NCI-H1092 treated with DMSO at 0.1 percent for 48 hours (cell line): ENCODE measurements at regions not wholly inside any gene's neighbourhood (a gene's known extent, or its start where the extent isn't known, plus 50 kb on each side); places are given as distances from the start of the nearest gene placed in this dataset.

ENCODE experiments used
- DNase-seq: peaks from one replicate; lab custom pipeline; 2025; lab: John Stamatoyannopoulos, UW

DNA sequence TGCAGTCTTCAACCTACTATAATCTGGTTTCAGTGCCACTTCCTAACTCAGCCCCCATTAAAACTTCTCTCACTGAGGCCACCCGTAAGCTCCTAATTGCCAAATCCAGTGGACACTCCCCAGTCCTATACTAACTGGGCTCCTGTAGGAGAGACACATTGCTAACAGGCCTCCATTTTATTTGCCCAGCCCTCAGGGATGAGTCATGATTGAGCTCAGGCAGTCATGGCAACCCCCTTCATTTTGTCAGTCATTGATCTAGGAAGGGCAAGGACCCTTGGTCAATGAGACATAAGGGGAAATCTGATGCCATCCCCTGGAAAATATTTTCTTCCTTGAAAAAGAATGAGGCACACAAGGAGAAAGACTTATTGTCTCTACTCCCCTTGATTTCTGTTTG is 70.1 kb upstream of the HIF1A start:
- DNase-seq: no peak

DNA sequence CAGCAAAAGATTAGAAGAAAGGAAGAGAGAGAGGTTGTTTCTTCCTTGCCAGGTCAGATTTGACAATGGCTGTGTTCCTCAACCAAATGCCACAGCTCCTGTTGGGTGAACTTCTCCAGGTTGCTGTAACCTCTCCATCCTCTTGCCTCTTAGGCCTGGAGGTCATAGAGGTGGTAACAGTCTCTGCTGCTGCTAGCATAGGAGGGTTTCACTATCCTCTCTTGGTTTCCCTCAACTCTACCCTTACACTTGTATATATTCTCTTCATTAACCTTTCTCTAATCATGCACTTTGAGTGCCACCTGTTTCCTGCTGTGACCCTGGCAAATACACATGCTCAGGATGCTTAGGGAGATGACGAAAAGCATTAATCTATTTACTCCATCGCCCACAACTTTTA is 67.7 kb upstream of the HIF1A start:
- no peak for DNase-seq

DNA sequence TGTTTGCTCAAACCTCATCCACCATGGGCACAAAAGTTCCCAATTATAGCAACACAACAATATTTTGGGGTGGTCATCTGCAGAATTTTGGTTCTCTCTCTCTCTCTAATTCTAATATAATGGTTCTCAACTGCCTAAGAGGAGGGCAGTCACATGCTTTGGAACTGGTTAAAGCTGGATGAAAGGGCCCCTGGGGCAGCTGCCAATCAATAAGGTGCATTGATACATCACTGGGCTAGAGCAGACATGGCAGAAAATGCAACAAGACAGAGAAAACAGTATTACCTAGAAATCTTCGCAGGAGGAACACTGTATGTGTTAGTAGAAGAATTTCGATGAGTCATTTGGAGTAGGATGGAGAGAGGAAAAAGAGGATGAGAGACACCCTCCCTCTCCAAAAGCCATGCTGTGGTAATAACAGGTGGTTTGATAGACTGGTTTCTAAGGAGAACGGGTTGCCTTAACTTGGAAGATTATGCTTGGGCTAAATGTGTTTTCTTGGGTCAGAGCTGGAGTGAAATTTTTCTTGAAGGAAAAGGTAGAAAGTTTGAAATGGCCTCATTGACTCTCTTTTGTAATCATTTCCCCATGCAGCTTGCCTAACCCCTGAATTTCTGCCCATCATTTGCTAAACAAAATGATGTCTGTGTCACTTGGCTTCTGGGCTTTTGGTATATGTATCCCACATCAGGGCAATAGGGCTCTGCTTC is 67.1 kb upstream of the HIF1A start:
- DNase-seq: no peak

DNA sequence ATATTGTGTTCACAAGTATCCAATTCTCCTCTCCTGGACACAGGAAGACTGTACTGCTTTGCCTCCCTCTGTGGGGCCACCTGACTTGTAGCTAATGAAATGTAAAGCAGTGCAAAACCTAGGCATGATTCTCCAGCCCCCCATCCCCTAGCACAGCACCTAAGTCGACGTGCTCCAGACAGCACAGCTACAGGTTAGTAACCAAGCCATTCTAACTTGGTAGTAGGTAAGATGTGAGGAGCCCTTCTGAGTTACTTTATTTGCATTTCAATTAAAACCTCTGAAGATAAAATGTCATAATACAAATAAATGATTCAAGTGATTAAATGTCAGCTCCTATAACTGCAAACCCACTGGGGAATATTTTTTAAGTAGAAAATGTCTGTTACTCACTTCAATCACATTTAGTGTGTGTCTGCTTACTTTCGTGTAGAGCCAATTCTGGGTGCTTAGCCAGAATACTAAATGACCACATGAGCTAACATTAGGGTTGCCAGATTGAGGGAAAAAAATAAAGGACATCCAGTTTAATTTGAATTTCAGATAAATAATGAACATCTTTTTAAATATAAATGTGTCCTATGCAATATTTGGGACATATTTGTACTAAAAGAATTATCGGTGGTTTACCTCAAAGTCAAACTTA is 64.8 kb upstream of the HIF1A start:
- DNase-seq: peak; percentile 68

DNA sequence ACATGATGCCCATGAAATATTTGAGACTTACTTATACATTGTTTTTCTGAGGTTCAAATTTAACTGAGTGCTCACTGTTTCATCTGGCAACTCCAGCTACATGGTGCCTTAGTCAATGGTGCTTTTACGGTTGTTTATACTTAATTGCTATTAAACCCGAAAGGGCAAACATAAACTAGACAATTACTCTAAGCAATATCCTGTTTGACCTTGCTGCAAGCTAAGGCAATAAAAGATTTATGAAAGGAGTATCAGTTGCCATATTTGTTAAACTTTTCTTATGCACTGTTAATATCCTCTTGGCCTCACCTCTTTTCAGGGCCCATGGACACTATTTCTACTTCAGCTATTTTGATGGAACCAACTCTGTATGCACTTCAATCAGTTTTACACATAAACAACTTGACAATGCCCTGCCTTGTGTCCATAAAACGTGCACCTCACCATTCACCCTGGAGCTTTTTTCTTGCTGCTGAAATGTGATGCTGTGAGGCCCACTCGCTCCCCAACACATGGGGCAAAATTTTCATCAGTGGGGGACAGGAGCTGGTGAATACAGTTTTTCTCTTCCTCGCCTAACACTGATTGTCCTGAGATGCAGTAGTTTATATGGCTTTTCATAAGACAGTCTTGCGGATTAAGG is 64.1 kb upstream of the HIF1A start:
- DNase-seq: peak; percentile 68

DNA sequence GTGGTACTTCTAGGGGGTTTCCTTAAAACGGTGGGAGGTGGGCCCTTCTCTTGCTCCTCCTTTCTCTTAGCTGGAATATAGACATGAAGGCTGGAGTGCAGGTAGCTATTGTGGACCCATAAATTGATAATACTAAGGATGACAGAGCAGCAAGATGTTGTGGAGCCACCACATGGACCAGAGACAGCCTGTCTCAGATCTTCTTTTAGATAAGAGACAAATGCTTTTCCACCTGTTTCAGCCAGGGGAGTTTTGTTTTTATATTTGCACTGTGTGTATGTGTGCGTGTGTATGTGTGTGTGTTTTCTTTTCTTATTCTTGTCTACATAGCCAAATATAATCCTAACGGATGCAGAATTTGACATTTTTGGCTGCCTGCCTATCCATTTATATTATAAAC is 62.9 kb upstream of the HIF1A start:
- DNase-seq: no peak

DNA sequence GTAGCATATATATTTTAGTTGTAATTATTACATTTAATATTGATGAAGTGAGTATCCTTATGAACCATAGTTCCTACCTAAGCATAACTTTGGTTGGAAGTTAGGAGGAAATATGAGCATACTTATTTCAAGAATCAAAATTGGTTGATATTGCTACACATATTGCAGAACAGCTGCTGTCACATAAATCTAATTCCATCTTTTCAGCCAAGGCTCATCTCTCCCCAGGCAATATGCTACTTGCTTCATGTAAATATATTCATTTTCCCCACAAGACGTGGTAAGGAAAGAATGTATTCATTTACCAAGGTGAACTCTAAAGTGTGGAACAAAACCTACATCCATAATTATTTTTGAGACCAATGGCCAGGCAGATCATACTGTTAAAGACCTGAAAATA is 62.5 kb upstream of the HIF1A start:
- DNase-seq: no peak

DNA sequence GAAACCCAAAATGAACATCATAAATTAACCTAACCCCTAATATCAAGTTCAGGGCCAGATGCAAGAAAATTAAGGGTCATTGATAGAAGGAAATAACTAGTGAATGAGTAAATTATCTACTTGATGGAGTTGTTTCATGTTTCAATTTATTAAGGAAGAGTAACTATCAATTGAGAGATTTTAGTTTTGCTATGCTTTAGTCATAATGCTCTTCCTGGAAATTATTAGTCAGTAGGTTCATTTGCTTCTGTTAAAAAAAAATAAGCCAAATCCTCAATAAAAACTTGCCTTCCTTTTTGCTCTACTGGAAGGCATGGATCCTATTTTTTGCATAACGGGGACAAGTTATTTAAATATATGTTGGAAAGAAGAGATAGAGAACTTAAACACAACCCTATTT is 59.0 kb upstream of the HIF1A start:
- DNase-seq: no peak

DNA sequence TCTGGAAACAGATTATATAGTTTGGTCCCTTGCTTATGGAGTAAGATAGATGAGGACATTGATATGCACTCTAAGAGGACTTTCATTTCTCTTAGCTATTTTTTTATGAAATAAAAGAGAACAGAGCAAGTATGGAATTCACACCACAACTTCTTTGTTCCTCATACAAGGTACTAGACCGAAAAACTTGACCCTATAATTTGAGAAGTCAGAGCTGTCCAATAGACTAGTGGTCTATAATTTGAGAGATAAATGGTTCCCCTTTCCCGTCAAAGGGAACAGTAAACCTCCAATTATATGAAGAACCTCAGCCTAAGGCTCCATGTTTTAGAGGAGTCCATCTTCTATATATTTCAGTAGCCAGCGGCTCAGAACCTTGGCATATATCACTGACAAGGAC is 58.5 kb upstream of the HIF1A start:
- no peak for DNase-seq

DNA sequence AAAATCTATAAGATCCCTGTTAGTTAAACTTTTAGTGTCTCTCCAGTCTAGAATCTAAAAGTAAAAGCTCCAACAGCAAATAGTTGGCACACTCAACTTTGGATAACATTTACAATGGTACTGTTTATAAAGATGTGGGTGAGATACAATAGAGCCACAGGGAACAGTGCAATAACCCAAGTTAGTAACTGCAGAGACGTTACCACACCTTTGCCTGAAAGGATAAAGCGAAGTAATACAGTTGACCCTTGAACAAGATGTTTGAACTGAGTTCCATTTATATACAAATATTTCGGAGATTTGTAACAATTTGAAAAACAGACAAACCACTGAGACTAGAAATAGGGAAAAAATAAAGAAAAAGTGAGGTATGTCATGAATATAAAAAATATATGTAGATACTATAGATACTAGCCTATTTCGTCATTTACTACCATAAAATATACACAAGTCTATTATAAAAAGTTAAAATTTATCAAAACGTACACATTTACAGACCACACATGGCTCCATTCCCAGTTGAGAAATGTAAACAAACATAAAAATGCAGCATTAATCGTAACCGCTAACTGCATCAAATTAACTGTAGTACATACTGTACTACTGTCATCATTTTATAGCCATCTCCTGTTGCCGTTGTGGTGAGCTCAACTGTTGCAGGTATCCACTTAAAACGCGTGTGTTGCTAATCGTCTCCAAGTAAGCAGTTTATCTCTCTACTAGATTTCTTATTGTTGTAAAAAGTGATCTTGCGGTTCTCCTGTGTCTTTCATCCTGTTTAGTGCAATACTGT is 56.5 kb upstream of the HIF1A start:
- no peak for DNase-seq

DNA sequence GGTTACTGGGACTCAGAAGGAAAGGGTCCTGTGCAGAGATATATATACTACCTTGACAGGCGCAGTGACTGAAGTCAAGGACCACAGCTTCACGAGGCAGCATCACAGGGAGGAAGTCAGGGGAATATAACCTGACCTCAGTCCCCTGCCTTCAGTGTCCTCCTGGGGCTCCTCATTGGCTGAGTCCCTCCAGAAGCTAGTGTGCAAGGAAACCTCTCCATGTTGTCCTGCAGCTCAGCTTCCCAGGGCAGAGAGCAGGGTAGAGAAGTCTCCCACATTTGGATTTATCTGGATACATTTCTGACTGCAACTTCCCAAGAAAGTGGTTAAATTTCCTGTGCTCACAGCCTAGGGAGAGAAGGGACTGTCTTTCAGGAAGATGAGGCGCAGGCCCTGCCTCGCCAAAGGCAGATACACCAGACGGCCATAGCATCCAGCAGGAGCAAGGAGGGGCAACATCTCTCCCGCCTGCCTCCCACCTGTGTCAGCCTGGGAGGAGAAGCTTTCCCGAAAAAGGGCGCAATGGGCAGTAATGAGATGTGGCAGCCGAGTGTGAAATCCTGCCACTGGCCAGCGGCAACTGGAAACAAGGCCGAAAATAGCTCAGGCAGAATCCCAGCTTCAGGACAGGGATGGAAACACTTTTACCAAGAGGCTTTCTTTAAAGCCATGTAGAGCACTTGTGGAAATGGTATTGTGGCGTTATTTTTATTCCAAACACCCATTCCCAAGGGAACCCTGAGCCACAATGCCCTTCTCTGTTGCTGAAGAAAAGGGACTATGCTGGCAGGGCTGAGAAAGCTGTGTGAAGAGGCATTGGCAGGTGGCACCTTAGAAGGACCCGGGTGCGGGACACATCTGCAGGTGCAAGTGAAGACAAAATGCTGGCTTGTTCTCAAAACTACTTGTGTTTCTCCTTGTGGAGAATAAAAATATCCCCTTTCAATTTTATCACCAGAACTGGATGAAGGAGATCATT is 54.9 kb upstream of the HIF1A start:
- DNase-seq: peak; percentile 45

DNA sequence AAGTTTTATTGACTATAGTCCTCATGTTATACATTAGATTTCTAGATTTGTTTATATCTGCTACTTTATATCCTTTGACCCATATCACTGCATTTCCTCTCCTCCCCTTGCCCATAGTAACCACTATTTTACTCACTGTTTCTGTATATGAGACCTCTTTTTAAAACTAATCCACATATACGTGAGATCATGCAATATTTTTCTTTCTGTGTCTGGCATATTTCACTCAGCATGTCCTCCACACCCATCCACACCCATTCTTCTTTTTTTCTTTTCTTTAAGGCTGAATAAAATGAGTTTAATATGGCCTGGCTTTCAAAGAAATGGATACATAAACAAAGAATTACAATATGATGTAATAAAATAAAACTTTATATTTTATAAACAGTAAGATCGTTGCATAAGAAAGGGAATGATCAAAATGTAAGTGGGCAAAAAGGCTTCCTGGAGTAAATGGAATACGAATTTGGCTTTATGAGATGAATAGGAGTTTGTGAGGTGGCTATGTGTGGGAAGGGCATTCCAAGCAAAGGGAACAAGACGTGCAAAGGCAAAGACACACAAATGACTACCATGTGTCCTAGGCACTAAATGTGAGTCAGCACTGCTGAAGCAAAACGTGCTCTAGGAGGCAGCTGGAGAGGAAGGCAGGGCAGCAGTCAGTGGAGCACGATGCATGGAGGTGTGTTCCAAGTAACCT is 53.2 kb upstream of the HIF1A start:
- DNase-seq: no peak

DNA sequence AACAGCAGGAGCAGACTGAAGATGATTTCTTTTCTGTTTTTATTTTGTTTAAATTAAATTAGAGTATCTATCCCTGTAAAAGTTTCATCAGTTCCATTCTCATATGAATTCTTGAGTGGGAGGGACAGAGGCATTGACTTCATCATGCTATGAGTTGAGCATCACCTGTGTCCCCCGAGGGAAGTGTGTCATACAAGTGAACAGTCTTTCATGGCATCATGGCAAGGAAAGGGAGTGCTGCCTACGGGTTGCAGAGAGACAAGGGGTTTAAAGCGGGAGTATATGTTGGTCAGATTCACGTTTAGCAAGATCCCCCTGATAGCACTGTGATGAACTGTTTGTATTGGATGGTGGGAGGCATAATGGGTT is 52.7 kb upstream of the HIF1A start:
- DNase-seq: no peak

DNA sequence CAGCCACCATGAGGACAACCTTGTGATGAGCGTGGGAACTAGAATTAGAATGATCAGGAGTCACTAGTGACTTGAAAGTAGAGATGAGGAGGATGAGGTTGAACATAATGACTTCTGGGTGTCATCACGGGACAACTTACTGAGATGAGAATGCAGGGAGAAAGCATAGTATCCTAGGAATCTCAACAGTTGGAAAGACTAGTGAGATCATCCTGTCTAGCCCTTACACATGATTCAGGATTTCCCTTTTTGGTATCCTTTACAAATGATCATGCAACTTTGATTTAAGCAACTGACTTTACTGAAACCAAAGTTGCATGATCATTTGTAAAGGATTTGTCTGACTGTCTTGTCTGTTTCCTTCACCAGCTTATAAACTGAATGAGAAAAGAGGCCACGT is 51.8 kb upstream of the HIF1A start:
- DNase-seq: no peak

DNA sequence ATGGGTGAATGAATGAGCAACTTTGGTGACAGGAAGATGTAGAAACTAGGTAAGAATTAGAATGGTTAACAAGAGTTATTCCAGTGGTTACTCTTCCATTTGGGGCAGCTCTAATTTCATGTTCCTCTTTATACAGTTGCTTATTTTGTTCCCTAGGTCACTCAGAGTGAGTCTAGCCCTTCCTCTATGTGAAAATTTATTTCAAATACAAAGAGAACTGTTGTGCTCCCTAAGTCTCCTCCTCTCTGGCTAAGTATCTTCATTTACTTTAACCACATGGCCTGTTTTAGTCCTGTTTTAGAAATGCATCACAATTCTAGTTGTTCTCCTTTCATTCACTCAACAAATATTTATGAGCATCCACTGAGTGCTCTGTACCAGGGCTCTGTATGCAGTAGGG is 51.1 kb upstream of the HIF1A start:
- no peak for DNase-seq

DNA sequence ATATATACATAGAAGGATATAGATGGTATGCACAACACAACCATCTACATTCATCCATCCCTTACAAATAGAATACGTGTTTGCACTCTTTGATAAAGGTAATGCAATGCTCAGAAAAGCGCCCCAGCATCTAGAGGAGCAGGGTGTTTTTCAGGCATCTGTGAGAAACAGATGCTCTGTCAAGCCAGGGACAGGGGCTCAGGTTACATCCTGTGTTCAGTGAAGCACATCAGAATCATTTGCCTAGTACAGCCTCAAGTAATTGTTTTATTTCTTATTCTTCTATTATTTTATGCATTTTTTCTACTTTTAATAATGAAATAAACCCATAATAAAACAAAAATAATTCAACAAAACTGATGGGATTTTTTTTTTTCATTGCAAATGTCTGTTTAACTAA is 50.5 kb upstream of the HIF1A start:
- peak; percentile 71 for DNase-seq

DNA sequence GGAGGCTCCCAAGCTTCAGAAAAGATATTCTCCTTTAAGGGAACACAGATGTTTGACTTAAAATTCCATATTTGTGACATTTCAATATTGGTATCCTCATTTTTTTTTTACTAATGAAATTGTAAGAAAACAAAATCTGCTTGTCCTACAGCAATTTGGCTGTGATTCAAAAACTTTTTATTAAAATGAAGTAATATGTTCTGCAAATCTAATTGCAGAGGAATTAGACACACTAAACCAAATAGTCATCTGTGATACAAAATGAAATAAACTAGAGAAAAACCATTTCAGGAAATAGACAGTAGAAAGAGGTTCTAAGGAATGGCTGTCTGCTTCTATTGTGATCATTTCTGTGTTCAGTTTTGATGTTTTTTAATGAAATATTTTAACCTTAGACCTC is 50.1 kb upstream of the HIF1A start:
- DNase-seq: no peak
